DMS 273 (cell line): ENCODE measurements at regions not wholly inside any gene's neighbourhood (a gene's known extent, or its start where the extent isn't known, plus 50 kb on each side); places are given as distances from the start of the nearest gene placed in this dataset.
"Not testable (repeated sequence)": the region's sequence is repeated elsewhere in the genome, so short reads cannot be mapped to it uniquely, and the experiment has no call there.

ENCODE experiments used
- DNase-seq: peaks from one replicate; lab custom pipeline; 2025; ENCODE audit not compliant: unreplicated experiment; lab: John Stamatoyannopoulos, UW

GRCh38 chr10:21296575-21297355, 228.7 kb downstream of the SKIDA1 start:
- no peak for DNase-seq

- no peak for DNase-seq
These were observed 231.7 kb downstream of the SKIDA1 start for GRCh38 chr10:21293518-21294356.

- DNase-seq: peak; percentile 52
These were observed 232.5 kb downstream of the SKIDA1 start for GRCh38 chr10:21292763-21293517.

- DNase-seq: no peak
These were observed 234.9 kb downstream of the SKIDA1 start for GRCh38 chr10:21290499-21291160.

- DNase-seq: no peak
These were observed 235.5 kb downstream of the SKIDA1 start for GRCh38 chr10:21289961-21290360.

GRCh38 chr10:21289271-21289670, 236.2 kb downstream of the SKIDA1 start:
- DNase-seq: no peak

GRCh38 chr10:21285742-21286331, 239.6 kb downstream of the SKIDA1 start:
- no peak for DNase-seq

GRCh38 chr10:21285207-21285606, 240.3 kb downstream of the SKIDA1 start:
- no peak for DNase-seq

GRCh38 chr10:21284301-21284700, 241.2 kb downstream of the SKIDA1 start:
- DNase-seq: no peak

- not testable (repeated sequence) for DNase-seq
These were observed 242.4 kb downstream of the SKIDA1 start for GRCh38 chr10:21283053-21283452.

- DNase-seq: no peak
These were observed 243.6 kb downstream of the SKIDA1 start for GRCh38 chr10:21281765-21282484.

GRCh38 chr10:21280971-21281572, 244.4 kb downstream of the SKIDA1 start:
- DNase-seq: no peak

GRCh38 chr10:21280037-21280436, 245.4 kb downstream of the SKIDA1 start:
- DNase-seq: no peak

GRCh38 chr10:21279217-21279575, 246.3 kb downstream of the SKIDA1 start:
- no peak for DNase-seq

- DNase-seq: peak; percentile 91
These were observed 246.8 kb downstream of the SKIDA1 start for GRCh38 chr10:21278491-21279216.

- no peak for DNase-seq
These were observed 252.0 kb downstream of the SKIDA1 start for GRCh38 chr10:21273400-21273968.

GRCh38 chr10:21272643-21273399, 252.7 kb downstream of the SKIDA1 start:
- no peak for DNase-seq

- no peak for DNase-seq
These were observed 254.5 kb downstream of the SKIDA1 start for GRCh38 chr10:21270976-21271375.
